Activated CD4-positive, alpha-beta T cell treated with anti-CD3 and anti-CD28 coated beads, Interleukin-2, Interleukin-4, amounts not matched to agents 100 ng/mL and 50 ng/mL, durations not matched to agents 16 hours and 8 hours (primary cell): ENCODE measurements at regions not wholly inside any gene's neighbourhood (a gene's known extent, or its start where the extent isn't known, plus 50 kb on each side); places are given as distances from the start of the nearest gene placed in this dataset.
A peak's percentile ranks its signal among the peaks of the same experiment; 100 is the strongest.

ENCODE experiments used
- DNase-seq: peaks from one replicate; pipeline ENCODE4 v3.0.0-alpha.2; 2020; ENCODE audit warnings: low spot score

- no peak for DNase-seq
Observed at GRCh38 chr5:171603591-171603990, 182.0 kb upstream of the SMIM23 start.

GRCh38 chr5:171604195-171604594 lies 181.4 kb upstream of the SMIM23 start:
- no peak for DNase-seq

- peak; percentile 29 for DNase-seq
Observed at GRCh38 chr5:171606414-171607024, 179.1 kb upstream of the SMIM23 start.

GRCh38 chr5:171607863-171608262 lies 177.8 kb upstream of the SMIM23 start:
- DNase-seq, result no peak

- no peak for DNase-seq
Observed at GRCh38 chr5:171609806-171610452, 175.7 kb upstream of the SMIM23 start.

GRCh38 chr5:171610686-171611085 lies 174.9 kb upstream of the SMIM23 start:
- DNase-seq, result no peak

- no peak for DNase-seq
Observed at GRCh38 chr5:171612749-171613148, 172.9 kb upstream of the SMIM23 start.

- no peak for DNase-seq
Observed at GRCh38 chr5:171614511-171614910, 171.1 kb upstream of the SMIM23 start.

- no peak for DNase-seq
Observed at GRCh38 chr5:171614971-171615653, 170.5 kb upstream of the SMIM23 start.

- DNase-seq, result no peak
Observed at GRCh38 chr5:171615705-171616640, 169.6 kb upstream of the SMIM23 start.

- DNase-seq, result no peak
Observed at GRCh38 chr5:171617266-171617665, 168.4 kb upstream of the SMIM23 start.

- DNase-seq, result no peak
Observed at GRCh38 chr5:171617817-171618591, 167.6 kb upstream of the SMIM23 start.

- no peak for DNase-seq
Observed at GRCh38 chr5:171619196-171619595, 166.4 kb upstream of the SMIM23 start.

GRCh38 chr5:171619744-171620143 lies 165.9 kb upstream of the SMIM23 start:
- DNase-seq, result no peak

- DNase-seq, result no peak
Observed at GRCh38 chr5:171622010-171622409, 163.6 kb upstream of the SMIM23 start.

- no peak for DNase-seq
Observed at GRCh38 chr5:171623107-171623506, 162.5 kb upstream of the SMIM23 start.

- DNase-seq, result no peak
Observed at GRCh38 chr5:171623551-171624097, 162.0 kb upstream of the SMIM23 start.

GRCh38 chr5:171624396-171624795 lies 161.2 kb upstream of the SMIM23 start:
- no peak for DNase-seq

- no peak for DNase-seq
Observed at GRCh38 chr5:171625646-171626045, 160.0 kb upstream of the SMIM23 start.

GRCh38 chr5:171627936-171628632 lies 157.5 kb upstream of the SMIM23 start:
- no peak for DNase-seq

- no peak for DNase-seq
Observed at GRCh38 chr5:171628633-171628974, 157.0 kb upstream of the SMIM23 start.
